ENCODE measurements at regions not wholly inside any gene's neighbourhood (a gene's known extent, or its start where the extent isn't known, plus 50 kb on each side); places are given as distances from the start of the nearest gene placed in this dataset.

GRCh38 chr13:100879255-100879654, 204.7 kb upstream of the TMTC4 start:
- no peak for TF ChIP-seq GATA2 (IDR thresholded peaks at IDR 0.05; ENCODE audit: low read depth, low read length)
- no peak for TF ChIP-seq GATA3 (IDR thresholded peaks at IDR 0.05; ENCODE audit: low read depth, low read length)
